CD4-positive, alpha-beta T cell (primary cell): ENCODE measurements at regions not wholly inside any gene's neighbourhood (a gene's known extent, or its start where the extent isn't known, plus 50 kb on each side); places are given as distances from the start of the nearest gene placed in this dataset.
A peak's percentile ranks its signal among the peaks of the same experiment; 100 is the strongest.

ENCODE experiments used
- ATAC-seq: fragments of 200-7000 bp; cut with Tn5 transposase; one replicate; pipeline ENCODE4 v1.10.0; 2022; ENCODE audit warnings: mild to moderate bottlenecking; ENCODE audit not compliant: poor library complexity
- CTCF ChIA-PET: fragments of 350-600 bp; sonication (Branson Sonifier 250); formaldehyde crosslinking; loops from one replicate; lab custom pipeline; 2021; ENCODE audit warnings: antibody characterized with exemption, inconsistent platforms; lab: Charles Lee
- POLR2A ChIA-PET: fragments of 350-600 bp; sonication (Branson Sonifier 250); formaldehyde crosslinking; loops from one replicate; lab custom pipeline; 2021; ENCODE audit warnings: antibody characterized with exemption, inconsistent platforms; lab: Charles Lee
- DNase-seq, 14 experiments: peaks; one replicate each; pipeline ENCODE4 v3.0.0-alpha.2; 2013 to 2020; ENCODE audit warnings: mixed read lengths in 2 of 14
- H3K27ac ChIP-seq, 2 donors: one replicate each; pipeline versions ENCODE4 v1.5.1 to v1.7.0; 2013; ENCODE audit warnings: low read length in 2 of 2, low read depth in 1 of 2, mild to moderate bottlenecking in 1 of 2
- H3K27me3 ChIP-seq, 2 experiments: 1 replicate in 1 of 2; 2 replicates in 1 of 2; pipeline versions ENCODE4 v1.6.1 to v1.7.0; 2013; ENCODE audit warnings: low read length in 2 of 2, control low read depth in 1 of 2, mild to moderate bottlenecking in 1 of 2, moderate library complexity in 1 of 2; ENCODE audit not compliant: insufficient read depth in 2 of 2, control insufficient read depth in 1 of 2
- H3K36me3 ChIP-seq: one replicate; pipeline ENCODE4 v1.6.1; 2013; ENCODE audit warnings: low read length, control low read depth; ENCODE audit not compliant: insufficient read depth
- H3K4me1 ChIP-seq: one replicate; pipeline ENCODE4 v1.6.1; 2013; ENCODE audit warnings: low read length, control low read depth; ENCODE audit not compliant: insufficient read depth
- H3K4me3 ChIP-seq: one replicate; pipeline ENCODE4 v1.5.1; 2013; ENCODE audit warnings: mild to moderate bottlenecking, low read length, moderate library complexity
- H3K9me3 ChIP-seq, 2 experiments: 1 replicate in 1 of 2; 2 replicates in 1 of 2; pipeline versions ENCODE4 v1.6.1 to v1.7.0; 2013; ENCODE audit warnings: low read length in 2 of 2, mild to moderate bottlenecking in 2 of 2, control low read depth in 1 of 2, moderate library complexity in 1 of 2; ENCODE audit not compliant: control insufficient read depth in 1 of 2, insufficient read depth in 1 of 2
- H3K27ac Mint-ChIP-seq: one replicate; pipeline ENCODE4 v1.8.0; 2020; ENCODE audit warnings: mixed read lengths
- H3K27me3 Mint-ChIP-seq: one replicate; pipeline ENCODE4 v1.8.0; 2021; ENCODE audit warnings: mixed read lengths
- H3K36me3 Mint-ChIP-seq: one replicate; pipeline ENCODE4 v1.8.0; 2021; ENCODE audit warnings: low read depth, mixed read lengths
- H3K4me1 Mint-ChIP-seq: one replicate; pipeline ENCODE4 v1.8.0; 2021; ENCODE audit warnings: low read depth, mixed read lengths
- H3K4me3 Mint-ChIP-seq: one replicate; pipeline ENCODE4 v1.8.0; 2020; ENCODE audit warnings: mild to moderate bottlenecking, mixed read lengths
- H3K9me3 Mint-ChIP-seq: one replicate; pipeline ENCODE4 v1.8.0; 2020; ENCODE audit warnings: mixed read lengths
- intact Hi-C, 2 experiments: fragments of 100-400 bp; cut with DNase I in 1 of 2; cut with micrococcal nuclease in 1 of 2; formaldehyde crosslinking; loops; one replicate each; pipeline versions ENCODE4 v1.15.1 to v1.9.0; 2023 to 2025; cut with DNase I, micrococcal nuclease
- TF ChIP-seq, protein P1 (sequence below): fragments of 200-600 bp; IDR thresholded peaks from one replicate; pipeline ENCODE4 v1.8.0; 2022; ENCODE audit warnings: antibody characterized with exemption, mild to moderate bottlenecking

GRCh38 chr11:88036701-88037100, 138.5 kb downstream of the RAB38 start:
- TF ChIP-seq, protein P1, sequence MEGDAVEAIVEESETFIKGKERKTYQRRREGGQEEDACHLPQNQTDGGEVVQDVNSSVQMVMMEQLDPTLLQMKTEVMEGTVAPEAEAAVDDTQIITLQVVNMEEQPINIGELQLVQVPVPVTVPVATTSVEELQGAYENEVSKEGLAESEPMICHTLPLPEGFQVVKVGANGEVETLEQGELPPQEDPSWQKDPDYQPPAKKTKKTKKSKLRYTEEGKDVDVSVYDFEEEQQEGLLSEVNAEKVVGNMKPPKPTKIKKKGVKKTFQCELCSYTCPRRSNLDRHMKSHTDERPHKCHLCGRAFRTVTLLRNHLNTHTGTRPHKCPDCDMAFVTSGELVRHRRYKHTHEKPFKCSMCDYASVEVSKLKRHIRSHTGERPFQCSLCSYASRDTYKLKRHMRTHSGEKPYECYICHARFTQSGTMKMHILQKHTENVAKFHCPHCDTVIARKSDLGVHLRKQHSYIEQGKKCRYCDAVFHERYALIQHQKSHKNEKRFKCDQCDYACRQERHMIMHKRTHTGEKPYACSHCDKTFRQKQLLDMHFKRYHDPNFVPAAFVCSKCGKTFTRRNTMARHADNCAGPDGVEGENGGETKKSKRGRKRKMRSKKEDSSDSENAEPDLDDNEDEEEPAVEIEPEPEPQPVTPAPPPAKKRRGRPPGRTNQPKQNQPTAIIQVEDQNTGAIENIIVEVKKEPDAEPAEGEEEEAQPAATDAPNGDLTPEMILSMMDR, result no peak
- no peaks in the 10 kb centered on the region for H3K36me3 ChIP-seq
- no peak overlapping the region for H3K4me3 Mint-ChIP-seq
- H3K4me1 ChIP-seq, result no peaks in the 10 kb centered on the region
- ATAC-seq (no peak), DNase-seq (no peak)
- H3K9me3 ChIP-seq, result no peaks in the 10 kb centered on the region
- no peaks in the 10 kb centered on the region for H3K4me1 Mint-ChIP-seq
- no peaks in the 10 kb centered on the region for H3K36me3 Mint-ChIP-seq
- no peaks in the 10 kb centered on the region for H3K9me3 Mint-ChIP-seq
- peaks cover 18% of the 10 kb centered on the region for H3K27me3 Mint-ChIP-seq
- H3K27ac Mint-ChIP-seq, result no peak overlapping the region
- intact Hi-C loops, result no loop called here
- peaks cover 0 to 5% of the 10 kb centered on the region in 2 experiments for H3K27me3 ChIP-seq
- POLR2A ChIA-PET, result no interaction called here
- H3K27ac ChIP-seq, result no peak overlapping the region
- no peak overlapping the region for H3K4me3 ChIP-seq
- CTCF ChIA-PET, result no interaction called here

DNA sequence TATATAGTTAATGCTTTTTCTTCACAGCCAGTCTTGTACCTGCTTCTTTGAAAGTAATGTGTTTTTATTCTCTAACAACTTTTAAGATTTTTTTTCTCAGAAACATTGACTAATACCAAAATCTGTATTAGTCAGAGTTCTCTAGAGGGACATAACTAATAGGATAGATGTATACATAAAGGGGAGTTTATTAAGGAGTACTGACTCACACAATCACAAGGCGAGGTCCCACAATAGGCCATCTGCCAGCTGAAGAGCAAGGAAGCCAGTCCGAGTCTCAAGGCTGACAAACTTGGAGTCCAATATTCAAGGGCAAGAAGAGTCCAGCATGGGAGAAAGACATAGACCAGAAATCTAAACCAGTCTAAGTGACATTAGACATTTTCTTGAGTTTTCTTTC, 140.0 kb downstream of the RAB38 start:
- intact Hi-C loops, result no loop called here
- Mint-ChIP-seq H3K36me3 (no peaks in the 10 kb centered on the region), H3K4me3 (no peak overlapping the region), H3K27me3 (peaks cover 9% of the 10 kb centered on the region), H3K27ac (no peak overlapping the region), H3K9me3 (no peaks in the 10 kb centered on the region), H3K4me1 (no peaks in the 10 kb centered on the region)
- CTCF ChIA-PET, result no interaction called here
- H3K4me3 ChIP-seq, result no peak overlapping the region
- ATAC-seq, result no peak
- no peaks in the 10 kb centered on the region for H3K4me1 ChIP-seq
- DNase-seq, result no peak
- TF ChIP-seq, protein P1, result no peak
- H3K36me3 ChIP-seq, result no peaks in the 10 kb centered on the region
- POLR2A ChIA-PET, result no interaction called here
- no peak overlapping the region for H3K27ac ChIP-seq
- peaks cover 0 to 5% of the 10 kb centered on the region in 2 experiments for H3K27me3 ChIP-seq
- no peaks in the 10 kb centered on the region for H3K9me3 ChIP-seq

- TF ChIP-seq, protein P1, result no peak
- H3K27ac Mint-ChIP-seq, result no peak overlapping the region
- H3K4me1 ChIP-seq, result no peaks in the 10 kb centered on the region
- H3K4me3 ChIP-seq, result no peak overlapping the region
- H3K4me3 Mint-ChIP-seq, result no peak overlapping the region
- no peak overlapping the region for H3K27ac ChIP-seq
- no peak for ATAC-seq
- no peaks in the 10 kb centered on the region for H3K9me3 Mint-ChIP-seq
- intact Hi-C loops, result no loop called here
- H3K27me3 ChIP-seq, result no peaks in the 10 kb centered on the region
- no peaks in the 10 kb centered on the region for H3K4me1 Mint-ChIP-seq
- H3K36me3 ChIP-seq, result no peaks in the 10 kb centered on the region
- CTCF ChIA-PET, result interaction anchor here (1.7 to 2.3 kb wide), 3 partner anchors 520 to 534 kb away, joined by 5 to 17 read pairs (median 5); no protein-coding TSS in a partner anchor
- peak in 2 of 14 experiments; percentile 1 to 8 for DNase-seq
- H3K36me3 Mint-ChIP-seq, result no peaks in the 10 kb centered on the region
- POLR2A ChIA-PET, result no interaction called here
- peaks cover 6% of the 10 kb centered on the region for H3K27me3 Mint-ChIP-seq
- no peaks in the 10 kb centered on the region for H3K9me3 ChIP-seq
Observed at GRCh38 chr11:88017666-88018065, 157.6 kb downstream of the RAB38 start.
